Upper lobe of left lung (tissue), 6 donors: ENCODE measurements at regions not wholly inside any gene's neighbourhood (a gene's known extent, or its start where the extent isn't known, plus 50 kb on each side); places are given as distances from the start of the nearest gene placed in this dataset.

ENCODE experiments used
- ATAC-seq, 2 donors: fragments of 200-7000 bp; cut with Tn5 transposase; one replicate each; pipeline ENCODE4 v1.9.1; 2022; ENCODE audit warnings: mild to moderate bottlenecking in 2 of 2, moderate library complexity in 2 of 2; ENCODE audit not compliant: low FRiP score in 2 of 2
- DNase-seq, 2 donors: peaks; one replicate each; pipeline ENCODE4 v3.0.0-alpha.2; 2019 to 2020
- H3K27ac ChIP-seq, 4 donors: fragments of 200-600 bp; sonication (generic); one replicate each; pipeline ENCODE4 v1.5.1; 2016 to 2019
- H3K27me3 ChIP-seq, 4 donors: fragments of 200-600 bp; sonication (generic); one replicate each; pipeline ENCODE4 v1.5.1; 2017 to 2019
- H3K36me3 ChIP-seq, 4 donors: fragments of 200-600 bp; sonication (generic); one replicate each; pipeline ENCODE4 v1.5.1; 2016 to 2019
- H3K4me1 ChIP-seq, 4 donors: fragments of 200-600 bp; sonication (generic); one replicate each; pipeline ENCODE4 v1.5.1; 2018 to 2019
- H3K4me3 ChIP-seq, 4 donors: fragments of 200-600 bp; sonication (generic); one replicate each; pipeline ENCODE4 v1.5.1; 2017 to 2019; ENCODE audit warnings: mild to moderate bottlenecking in 2 of 4, moderate library complexity in 1 of 4
- H3K9me3 ChIP-seq, 4 donors: fragments of 200-600 bp; sonication (generic); one replicate each; pipeline ENCODE4 v1.5.1; 2018 to 2019
- CTCF ChIP-seq, 6 experiments: fragments of 450-650 bp in 4 of 6; fragments of 200-600 bp in 2 of 6; sonication (generic) in 2 of 6; IDR thresholded peaks; one replicate each; pipeline ENCODE4 v1.5.1; 2016 to 2019; ENCODE audit warnings: antibody characterized with exemption in 6 of 6
- EP300 ChIP-seq, 4 donors: sonication (generic); formaldehyde crosslinking; IDR thresholded peaks; one replicate each; pipeline ENCODE4 v1.5.1; 2017; ENCODE audit warnings: antibody characterized with exemption in 4 of 4, control low read depth in 2 of 4
- POLR2A ChIP-seq, 4 donors: fragments of 450-650 bp; IDR thresholded peaks; one replicate each; pipeline ENCODE4 v1.5.1; 2016 to 2017; ENCODE audit warnings: antibody characterized with exemption in 4 of 4, mild to moderate bottlenecking in 2 of 4
- POLR2AphosphoS5 ChIP-seq, 2 donors: sonication (generic); formaldehyde crosslinking; IDR thresholded peaks; one replicate each; pipeline ENCODE4 v1.5.1; 2017; ENCODE audit warnings: antibody characterized with exemption in 2 of 2
- WGBS, 2 donors: methylation state at CpG; one replicate each; pipeline ENCODE4 v1.1.5; 2017 to 2018; 5-methylcytosine and 5-hydroxymethylcytosine counted together
- donor health status: DM: no; HTN: no; CAD: no; lungs with moderate emphysema.
- donor health status: DM: no; HTN: yes; CAD: no; lungs with severe emphysema.

- DNase-seq (peak in 1 of 2 donors; percentile 75), ATAC-seq (no peak)
- 87 to 98% methylated on average over 15 to 27 of the region's 27 CpGs for WGBS, 2 donors
- H3K4me3 ChIP-seq: no peak overlapping the region
- H3K9me3 ChIP-seq: no peaks in the 10 kb centered on the region
- no peak overlapping the region for H3K27ac ChIP-seq
- H3K4me1 ChIP-seq: no peaks in the 10 kb centered on the region
- no peaks in the 10 kb centered on the region for H3K27me3 ChIP-seq
- H3K36me3 ChIP-seq: no peaks in the 10 kb centered on the region
- TF ChIP-seq EP300 (IDR thresholded peaks at IDR 0.05) (no peak), POLR2AphosphoS5 (IDR thresholded peaks at IDR 0.05) (no peak), CTCF (IDR thresholded peaks at IDR 0.05) (no peak), POLR2A (IDR thresholded peaks at IDR 0.05) (no peak)
Observed at GRCh38 chr2:147506889-147507288, 337.9 kb upstream of the ACVR2A start.

- H3K27ac ChIP-seq: no peak overlapping the region
- DNase-seq (no peak), ATAC-seq (no peak)
- 62 to 75% methylated on average over 3 of the region's 3 CpGs for WGBS, 2 donors
- H3K27me3 ChIP-seq: no peaks in the 10 kb centered on the region
- H3K4me1 ChIP-seq: no peaks in the 10 kb centered on the region
- H3K4me3 ChIP-seq: no peak overlapping the region
- no peaks in the 10 kb centered on the region for H3K36me3 ChIP-seq
- no peaks in the 10 kb centered on the region for H3K9me3 ChIP-seq
- TF ChIP-seq POLR2A (IDR thresholded peaks at IDR 0.05) (no peak), POLR2AphosphoS5 (IDR thresholded peaks at IDR 0.05) (no peak), CTCF (IDR thresholded peaks at IDR 0.05) (no peak), EP300 (IDR thresholded peaks at IDR 0.05) (no peak)
Observed at GRCh38 chr2:147502711-147503290, 342.0 kb upstream of the ACVR2A start.

GRCh38 chr2:147501968-147502367, 342.9 kb upstream of the ACVR2A start:
- no peaks in the 10 kb centered on the region for H3K27me3 ChIP-seq
- TF ChIP-seq CTCF (IDR thresholded peaks at IDR 0.05) (no peak), POLR2AphosphoS5 (IDR thresholded peaks at IDR 0.05) (no peak), POLR2A (IDR thresholded peaks at IDR 0.05) (no peak), EP300 (IDR thresholded peaks at IDR 0.05) (no peak)
- no peaks in the 10 kb centered on the region for H3K9me3 ChIP-seq
- ATAC-seq: no peak
- H3K27ac ChIP-seq: no peak overlapping the region
- no peak overlapping the region for H3K4me3 ChIP-seq
- no peaks in the 10 kb centered on the region for H3K4me1 ChIP-seq
- 81 to 84% methylated on average over 4 of the region's 4 CpGs for WGBS, 2 donors
- DNase-seq: no peak
- no peaks in the 10 kb centered on the region for H3K36me3 ChIP-seq

GRCh38 chr2:147500819-147501395, 343.9 kb upstream of the ACVR2A start:
- 74 to 76% methylated on average over 1 of the region's 1 CpG for WGBS, 2 donors
- no peak for DNase-seq
- Histone ChIP-seq H3K27me3 (no peaks in the 10 kb centered on the region), H3K36me3 (no peaks in the 10 kb centered on the region), H3K4me3 (no peak overlapping the region), H3K9me3 (no peaks in the 10 kb centered on the region), H3K27ac (no peak overlapping the region), H3K4me1 (no peaks in the 10 kb centered on the region)
- TF ChIP-seq POLR2AphosphoS5 (IDR thresholded peaks at IDR 0.05) (no peak), POLR2A (IDR thresholded peaks at IDR 0.05) (no peak), EP300 (IDR thresholded peaks at IDR 0.05) (no peak), CTCF (IDR thresholded peaks at IDR 0.05) (no peak)
- ATAC-seq: no peak

- H3K4me3 ChIP-seq: no peak overlapping the region
- H3K36me3 ChIP-seq: no peaks in the 10 kb centered on the region
- no peak overlapping the region for H3K27ac ChIP-seq
- no peak for DNase-seq
- H3K9me3 ChIP-seq: no peaks in the 10 kb centered on the region
- H3K4me1 ChIP-seq: no peaks in the 10 kb centered on the region
- H3K27me3 ChIP-seq: no peaks in the 10 kb centered on the region
- ATAC-seq: no peak
- TF ChIP-seq EP300 (IDR thresholded peaks at IDR 0.05): no peak
- TF ChIP-seq CTCF (IDR thresholded peaks at IDR 0.05): no peak
- no peak for TF ChIP-seq POLR2A (IDR thresholded peaks at IDR 0.05)
- TF ChIP-seq POLR2AphosphoS5 (IDR thresholded peaks at IDR 0.05): no peak
- 54 to 55% methylated on average over 3 of the region's 3 CpGs for WGBS, 2 donors
Observed at GRCh38 chr2:147500229-147500628, 344.6 kb upstream of the ACVR2A start.
